ENCODE measurements at regions not wholly inside any gene's neighbourhood (a gene's known extent, or its start where the extent isn't known, plus 50 kb on each side); places are given as distances from the start of the nearest gene placed in this dataset.

GRCh38 chr5:74286734-74287695, 353.5 kb downstream of the ENC1 start:
- TF ChIP-seq CHD1 (IDR thresholded peaks at IDR 0.05; ENCODE audit: low read depth, low read length) = no peak
- TF ChIP-seq POLR2AphosphoS5 (IDR thresholded peaks at IDR 0.05; ENCODE audit: low read length) = no peak
- TF ChIP-seq POLR2A (IDR thresholded peaks at IDR 0.05; ENCODE audit: low read depth, low read length) = no peak
- TF ChIP-seq, protein P1, sequence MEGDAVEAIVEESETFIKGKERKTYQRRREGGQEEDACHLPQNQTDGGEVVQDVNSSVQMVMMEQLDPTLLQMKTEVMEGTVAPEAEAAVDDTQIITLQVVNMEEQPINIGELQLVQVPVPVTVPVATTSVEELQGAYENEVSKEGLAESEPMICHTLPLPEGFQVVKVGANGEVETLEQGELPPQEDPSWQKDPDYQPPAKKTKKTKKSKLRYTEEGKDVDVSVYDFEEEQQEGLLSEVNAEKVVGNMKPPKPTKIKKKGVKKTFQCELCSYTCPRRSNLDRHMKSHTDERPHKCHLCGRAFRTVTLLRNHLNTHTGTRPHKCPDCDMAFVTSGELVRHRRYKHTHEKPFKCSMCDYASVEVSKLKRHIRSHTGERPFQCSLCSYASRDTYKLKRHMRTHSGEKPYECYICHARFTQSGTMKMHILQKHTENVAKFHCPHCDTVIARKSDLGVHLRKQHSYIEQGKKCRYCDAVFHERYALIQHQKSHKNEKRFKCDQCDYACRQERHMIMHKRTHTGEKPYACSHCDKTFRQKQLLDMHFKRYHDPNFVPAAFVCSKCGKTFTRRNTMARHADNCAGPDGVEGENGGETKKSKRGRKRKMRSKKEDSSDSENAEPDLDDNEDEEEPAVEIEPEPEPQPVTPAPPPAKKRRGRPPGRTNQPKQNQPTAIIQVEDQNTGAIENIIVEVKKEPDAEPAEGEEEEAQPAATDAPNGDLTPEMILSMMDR (IDR thresholded peaks at IDR 0.05 in 2 of 3, conservative IDR thresholded peaks at IDR 0.05 in 1 of 3; ENCODE audit: control insufficient read depth in 2 of 3, extremely low read depth in 1 of 3, insufficient read depth in 1 of 3, low read depth in 3 of 3, low read length in 3 of 3) = no peak
